Naive thymus-derived CD4-positive, alpha-beta T cell (primary cell): ENCODE measurements at regions not wholly inside any gene's neighbourhood (a gene's known extent, or its start where the extent isn't known, plus 50 kb on each side); places are given as distances from the start of the nearest gene placed in this dataset.
A peak's percentile ranks its signal among the peaks of the same experiment; 100 is the strongest.
"Not testable (repeated sequence)": the region's sequence is repeated elsewhere in the genome, so short reads cannot be mapped to it uniquely, and the experiment has no call there.

Experiments
- ATAC-seq: fragments of 150-1000 bp; cut with Tn5 transposase; 2 replicates; pipeline ENCODE4 v1.10.0; 2021; ENCODE audit warnings: mild to moderate bottlenecking, moderate library complexity
- CTCF ChIA-PET: fragments of 350-600 bp; sonication (Branson Sonifier 250); formaldehyde crosslinking; loops from one replicate; lab custom pipeline; 2021; ENCODE audit warnings: antibody characterized with exemption; lab: Charles Lee
- POLR2A ChIA-PET: fragments of 350-600 bp; sonication (Branson Sonifier 250); formaldehyde crosslinking; loops from one replicate; lab custom pipeline; 2021; ENCODE audit warnings: antibody characterized with exemption, inconsistent platforms; lab: Charles Lee
- DNase-seq, 9 donors: peaks; one replicate each; pipeline versions ENCODE4 v3.0.0 to v3.0.0-alpha.2; 2020 to 2022; ENCODE audit warnings: mixed read lengths in 1 of 9
- H3K27ac ChIP-seq: one replicate; pipeline ENCODE4 v1.7.0; 2013; ENCODE audit warnings: mild to moderate bottlenecking, low read depth, low read length, moderate library complexity
- H3K27me3 ChIP-seq, 2 donors: one replicate each; pipeline ENCODE4 v1.7.0; 2013; ENCODE audit warnings: low read length in 2 of 2, mild to moderate bottlenecking in 2 of 2, moderate library complexity in 2 of 2; ENCODE audit not compliant: control insufficient read depth in 2 of 2, insufficient read depth in 2 of 2
- H3K36me3 ChIP-seq, 3 experiments: 1 replicate in 2 of 3; 2 replicates in 1 of 3; pipeline ENCODE4 v1.7.0; 2013; ENCODE audit warnings: low read length in 3 of 3, mild to moderate bottlenecking in 3 of 3, moderate library complexity in 1 of 3; ENCODE audit not compliant: insufficient read depth in 3 of 3, control insufficient read depth in 2 of 3
- H3K4me1 ChIP-seq, 2 donors: one replicate each; pipeline ENCODE4 v1.7.0; 2013; ENCODE audit warnings: low read length in 2 of 2, mild to moderate bottlenecking in 2 of 2, moderate library complexity in 1 of 2; ENCODE audit not compliant: control insufficient read depth in 2 of 2, insufficient read depth in 2 of 2
- H3K4me3 ChIP-seq: 2 replicates; pipeline ENCODE4 v1.7.0; 2013; ENCODE audit warnings: mild to moderate bottlenecking, low read length
- H3K9me3 ChIP-seq, 3 experiments: 1 replicate in 2 of 3; 2 replicates in 1 of 3; pipeline ENCODE4 v1.7.0; 2013; ENCODE audit warnings: low read length in 3 of 3; ENCODE audit not compliant: control insufficient read depth in 2 of 3
- H3K27ac Mint-ChIP-seq, 9 donors: one replicate each; pipeline ENCODE4 v1.8.0; 2020 to 2022; ENCODE audit warnings: mixed read lengths in 9 of 9, mild to moderate bottlenecking in 8 of 9, moderate library complexity in 5 of 9, inconsistent platforms in 2 of 9
- H3K27me3 Mint-ChIP-seq, 5 donors: one replicate each; pipeline ENCODE4 v1.8.0; 2021 to 2022; ENCODE audit warnings: mixed read lengths in 5 of 5, mild to moderate bottlenecking in 1 of 5
- H3K36me3 Mint-ChIP-seq, 5 donors: one replicate each; pipeline ENCODE4 v1.8.0; 2020 to 2022; ENCODE audit warnings: mixed read lengths in 5 of 5, mild to moderate bottlenecking in 3 of 5, inconsistent platforms in 1 of 5
- H3K4me1 Mint-ChIP-seq, 7 donors: one replicate each; pipeline ENCODE4 v1.8.0; 2020 to 2022; ENCODE audit warnings: mixed read lengths in 7 of 7, mild to moderate bottlenecking in 3 of 7, inconsistent platforms in 1 of 7
- H3K4me3 Mint-ChIP-seq, 10 donors: one replicate each; pipeline ENCODE4 v1.8.0; 2020 to 2022; ENCODE audit warnings: mild to moderate bottlenecking in 10 of 10, mixed read lengths in 10 of 10, moderate library complexity in 6 of 10, inconsistent platforms in 2 of 10
- H3K9me3 Mint-ChIP-seq, 11 donors: one replicate each; pipeline ENCODE4 v1.8.0; 2020 to 2022; ENCODE audit warnings: mixed read lengths in 11 of 11, mild to moderate bottlenecking in 4 of 11, inconsistent platforms in 1 of 11, moderate library complexity in 1 of 11
- intact Hi-C, 2 donors: fragments of 100-400 bp; cut with micrococcal nuclease; formaldehyde crosslinking; loops; one replicate each; pipeline ENCODE4 v1.15.1; 2023

- peaks cover 21 to 73% (median 56%) of the 10 kb centered on the region in 7 donors for H3K4me1 Mint-ChIP-seq
Observed at GRCh38 chr10:30527623-30528428, 93.8 kb downstream of the MAP3K8 start.

GRCh38 chr10:30522661-30523078, 88.7 kb downstream of the MAP3K8 start:
- peaks cover 24 to 34% of the 10 kb centered on the region in 2 donors for H3K4me1 ChIP-seq
- H3K9me3 ChIP-seq, ATAC-seq, H3K27me3 ChIP-seq, H3K9me3 Mint-ChIP-seq, H3K4me3 Mint-ChIP-seq, DNase-seq, CTCF ChIA-PET, H3K4me3 ChIP-seq, intact Hi-C loops, H3K27ac ChIP-seq, H3K36me3 Mint-ChIP-seq, POLR2A ChIA-PET, H3K36me3 ChIP-seq: not testable (repeated sequence)
- H3K27ac Mint-ChIP-seq: peak overlapping the region in 1 of 9 donors; percentile 46
- peaks cover 0 to 11% (median 0%) of the 10 kb centered on the region in 5 donors for H3K27me3 Mint-ChIP-seq
- H3K4me1 Mint-ChIP-seq: peaks cover 8 to 36% (median 28%) of the 10 kb centered on the region in 7 donors

More at GRCh38 chr10:30527623-30528428, 93.8 kb downstream of the MAP3K8 start:
- Histone ChIP-seq H3K4me1 (peaks cover 40 to 71% of the 10 kb centered on the region in 2 donors), H3K27ac (peak overlapping the region; percentile 82), H3K27me3 (no peaks in the 10 kb centered on the region), H3K36me3 (no peaks in the 10 kb centered on the region), H3K4me3 (peak overlapping the region; percentile 21), H3K9me3 (no peaks in the 10 kb centered on the region)
- DNase-seq (peak in 1 of 9 donors; percentile 17), ATAC-seq (no peak)
- POLR2A ChIA-PET: interaction anchor here (0.7 to 2.6 kb wide), 4 partner anchors 22 to 793 kb away, joined by 3 to 22 read pairs (median 4); no protein-coding TSS in a partner anchor
- Mint-ChIP-seq H3K27ac (peak overlapping the region; percentile 46 to 97 (median 75)), H3K36me3 (no peaks in the 10 kb centered on the region), H3K27me3 (peaks cover 0 to under 1% (median 0%) of the 10 kb centered on the region in 5 donors), H3K9me3 (no peaks in the 10 kb centered on the region), H3K4me3 (peak overlapping the region in 6 of 10 donors; percentile 52 to 80 (median 62))
- CTCF ChIA-PET: interaction anchor here (0.7 kb wide), 1 partner anchor 120 kb away, joined by 4 read pairs; no protein-coding TSS in a partner anchor
- intact Hi-C loops: loop anchor here (5.0 kb wide), 3 partner anchors 36 to 181 kb away; partner anchors contain the start of gene MTPAP (in 1 of the 2)

GRCh38 chr10:30518907-30519306, 84.9 kb downstream of the MAP3K8 start:
- no peak overlapping the region for H3K27ac ChIP-seq
- no peaks in the 10 kb centered on the region for H3K9me3 ChIP-seq
- intact Hi-C loops: no loop called here
- ATAC-seq (no peak), DNase-seq (no peak)
- H3K4me1 ChIP-seq: peaks cover 0 to 6% of the 10 kb centered on the region in 2 donors
- ChIA-PET CTCF (interaction anchor here (1.3 kb wide), 1 partner anchor 104 kb away, joined by 3 read pairs; no protein-coding TSS in a partner anchor), POLR2A (interaction anchor here (1.1 to 2.2 kb wide), 2 partner anchors 11 to 99 kb away, joined by 3 to 8 read pairs; no protein-coding TSS in a partner anchor)
- Mint-ChIP-seq H3K36me3 (peaks cover 0 to 7% (median 0%) of the 10 kb centered on the region in 5 donors), H3K27me3 (peaks cover 0 to 11% (median 0%) of the 10 kb centered on the region in 5 donors), H3K4me3 (no peak overlapping the region), H3K4me1 (peaks cover 0 to 9% (median 0%) of the 10 kb centered on the region in 7 donors), H3K9me3 (peaks cover 0 to 8% (median 0%) of the 10 kb centered on the region in 11 donors), H3K27ac (no peak overlapping the region)
- H3K36me3 ChIP-seq: no peaks in the 10 kb centered on the region
- no peaks in the 10 kb centered on the region for H3K27me3 ChIP-seq
- H3K4me3 ChIP-seq: no peak overlapping the region
